HL-60 (cell line): ENCODE measurements at regions not wholly inside any gene's neighbourhood (a gene's known extent, or its start where the extent isn't known, plus 50 kb on each side); places are given as distances from the start of the nearest gene placed in this dataset.

Source experiments
- SPI1 ChIP-seq: IDR thresholded peaks from 2 replicates; pipeline ENCODE4 v1.6.1; 2012; ENCODE audit warnings: low read depth, mild to moderate bottlenecking, borderline replicate concordance
- TF ChIP-seq, protein P1 (sequence below): IDR thresholded peaks from one replicate; pipeline ENCODE4 v1.5.1; 2011; ENCODE audit warnings: low read length, control low read depth, inconsistent platforms; ENCODE audit not compliant: insufficient read depth
- TF ChIP-seq, protein P2 (sequence below): IDR thresholded peaks from 2 replicates; pipeline ENCODE4 v1.6.1; 2012; ENCODE audit warnings: low read depth; ENCODE audit not compliant: insufficient replicate concordance

DNA sequence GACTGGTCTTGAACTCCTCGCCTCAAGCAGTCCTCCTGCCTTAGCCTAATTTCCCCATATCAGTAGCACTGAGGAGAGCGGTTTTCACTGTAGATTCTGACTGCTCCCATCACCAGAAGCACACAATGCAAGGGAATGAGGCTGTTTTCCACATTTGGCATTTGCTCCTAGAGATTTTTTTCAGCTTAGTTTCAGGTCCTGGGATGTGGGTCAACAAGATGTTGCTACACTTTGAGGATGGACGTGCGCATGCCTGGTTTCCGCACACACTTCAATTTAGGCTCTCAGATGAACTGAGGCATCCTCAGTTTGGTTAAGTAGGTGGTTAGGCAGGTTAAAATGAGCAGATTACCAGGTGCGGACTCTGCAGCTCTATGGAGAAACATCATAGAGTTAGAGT lies 287.1 kb upstream of the LYZL1 start:
- TF ChIP-seq, protein P1, sequence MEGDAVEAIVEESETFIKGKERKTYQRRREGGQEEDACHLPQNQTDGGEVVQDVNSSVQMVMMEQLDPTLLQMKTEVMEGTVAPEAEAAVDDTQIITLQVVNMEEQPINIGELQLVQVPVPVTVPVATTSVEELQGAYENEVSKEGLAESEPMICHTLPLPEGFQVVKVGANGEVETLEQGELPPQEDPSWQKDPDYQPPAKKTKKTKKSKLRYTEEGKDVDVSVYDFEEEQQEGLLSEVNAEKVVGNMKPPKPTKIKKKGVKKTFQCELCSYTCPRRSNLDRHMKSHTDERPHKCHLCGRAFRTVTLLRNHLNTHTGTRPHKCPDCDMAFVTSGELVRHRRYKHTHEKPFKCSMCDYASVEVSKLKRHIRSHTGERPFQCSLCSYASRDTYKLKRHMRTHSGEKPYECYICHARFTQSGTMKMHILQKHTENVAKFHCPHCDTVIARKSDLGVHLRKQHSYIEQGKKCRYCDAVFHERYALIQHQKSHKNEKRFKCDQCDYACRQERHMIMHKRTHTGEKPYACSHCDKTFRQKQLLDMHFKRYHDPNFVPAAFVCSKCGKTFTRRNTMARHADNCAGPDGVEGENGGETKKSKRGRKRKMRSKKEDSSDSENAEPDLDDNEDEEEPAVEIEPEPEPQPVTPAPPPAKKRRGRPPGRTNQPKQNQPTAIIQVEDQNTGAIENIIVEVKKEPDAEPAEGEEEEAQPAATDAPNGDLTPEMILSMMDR, result no peak
- TF ChIP-seq, protein P2, sequence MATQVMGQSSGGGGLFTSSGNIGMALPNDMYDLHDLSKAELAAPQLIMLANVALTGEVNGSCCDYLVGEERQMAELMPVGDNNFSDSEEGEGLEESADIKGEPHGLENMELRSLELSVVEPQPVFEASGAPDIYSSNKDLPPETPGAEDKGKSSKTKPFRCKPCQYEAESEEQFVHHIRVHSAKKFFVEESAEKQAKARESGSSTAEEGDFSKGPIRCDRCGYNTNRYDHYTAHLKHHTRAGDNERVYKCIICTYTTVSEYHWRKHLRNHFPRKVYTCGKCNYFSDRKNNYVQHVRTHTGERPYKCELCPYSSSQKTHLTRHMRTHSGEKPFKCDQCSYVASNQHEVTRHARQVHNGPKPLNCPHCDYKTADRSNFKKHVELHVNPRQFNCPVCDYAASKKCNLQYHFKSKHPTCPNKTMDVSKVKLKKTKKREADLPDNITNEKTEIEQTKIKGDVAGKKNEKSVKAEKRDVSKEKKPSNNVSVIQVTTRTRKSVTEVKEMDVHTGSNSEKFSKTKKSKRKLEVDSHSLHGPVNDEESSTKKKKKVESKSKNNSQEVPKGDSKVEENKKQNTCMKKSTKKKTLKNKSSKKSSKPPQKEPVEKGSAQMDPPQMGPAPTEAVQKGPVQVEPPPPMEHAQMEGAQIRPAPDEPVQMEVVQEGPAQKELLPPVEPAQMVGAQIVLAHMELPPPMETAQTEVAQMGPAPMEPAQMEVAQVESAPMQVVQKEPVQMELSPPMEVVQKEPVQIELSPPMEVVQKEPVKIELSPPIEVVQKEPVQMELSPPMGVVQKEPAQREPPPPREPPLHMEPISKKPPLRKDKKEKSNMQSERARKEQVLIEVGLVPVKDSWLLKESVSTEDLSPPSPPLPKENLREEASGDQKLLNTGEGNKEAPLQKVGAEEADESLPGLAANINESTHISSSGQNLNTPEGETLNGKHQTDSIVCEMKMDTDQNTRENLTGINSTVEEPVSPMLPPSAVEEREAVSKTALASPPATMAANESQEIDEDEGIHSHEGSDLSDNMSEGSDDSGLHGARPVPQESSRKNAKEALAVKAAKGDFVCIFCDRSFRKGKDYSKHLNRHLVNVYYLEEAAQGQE, result no peak
- no peak for TF ChIP-seq SPI1
